NCI-H2171 (cell line): ENCODE measurements at regions not wholly inside any gene's neighbourhood (a gene's known extent, or its start where the extent isn't known, plus 50 kb on each side); places are given as distances from the start of the nearest gene placed in this dataset.
"Not testable (repeated sequence)": the region's sequence is repeated elsewhere in the genome, so short reads cannot be mapped to it uniquely, and the experiment has no call there.

Experiments
- DNase-seq: peaks from one replicate; lab custom pipeline; 2025; lab: John Stamatoyannopoulos, UW

GRCh38 chr7:65251851-65252620 lies 121.6 kb upstream of the ZNF92 start:
- peak; percentile 71 for DNase-seq

- peak; percentile 49 for DNase-seq
Observed at GRCh38 chr7:65250697-65251395, 122.8 kb upstream of the ZNF92 start.

- no peak for DNase-seq
Observed at GRCh38 chr7:65250216-65250615, 123.4 kb upstream of the ZNF92 start.

GRCh38 chr7:65247491-65247890 lies 126.2 kb upstream of the ZNF92 start:
- no peak for DNase-seq

- no peak for DNase-seq
Observed at GRCh38 chr7:65239707-65240352, 133.8 kb upstream of the ZNF92 start.

- no peak for DNase-seq
Observed at GRCh38 chr7:65239324-65239706, 134.3 kb upstream of the ZNF92 start.

- no peak for DNase-seq
Observed at GRCh38 chr7:65238785-65239184, 134.9 kb upstream of the ZNF92 start.

GRCh38 chr7:65235586-65235985 lies 138.1 kb upstream of the ZNF92 start:
- no peak for DNase-seq

GRCh38 chr7:65233409-65234034 lies 140.1 kb upstream of the ZNF92 start:
- DNase-seq = no peak

- DNase-seq = no peak
Observed at GRCh38 chr7:65230231-65230630, 143.4 kb upstream of the ZNF92 start.

GRCh38 chr7:65225422-65226006 lies 148.1 kb upstream of the ZNF92 start:
- no peak for DNase-seq

GRCh38 chr7:65222655-65223054 lies 151.0 kb upstream of the ZNF92 start:
- DNase-seq = no peak

- DNase-seq = no peak
Observed at GRCh38 chr7:65221683-65222082, 152.0 kb upstream of the ZNF92 start.

GRCh38 chr7:65219623-65220022 lies 154.0 kb upstream of the ZNF92 start:
- no peak for DNase-seq

GRCh38 chr7:65216469-65216868 lies 157.2 kb upstream of the ZNF92 start:
- peak; percentile 77 for DNase-seq

- DNase-seq = not testable (repeated sequence)
Observed at GRCh38 chr7:65213260-65213659, 160.4 kb upstream of the ZNF92 start.

GRCh38 chr7:65199221-65199620 lies 174.4 kb upstream of the ZNF92 start:
- not testable (repeated sequence) for DNase-seq

- not testable (repeated sequence) for DNase-seq
Observed at GRCh38 chr7:65193334-65194058, 180.2 kb upstream of the ZNF92 start.

- DNase-seq = not testable (repeated sequence)
Observed at GRCh38 chr7:65177041-65177440, 170.6 kb upstream of the ERV3-1 start.

- DNase-seq = not testable (repeated sequence)
Observed at GRCh38 chr7:65150105-65150504, 143.6 kb upstream of the ERV3-1 start.

- DNase-seq = not testable (repeated sequence)
Observed at GRCh38 chr7:65146118-65146914, 139.8 kb upstream of the ERV3-1 start.
